ENCODE measurements at regions not wholly inside any gene's neighbourhood (a gene's known extent, or its start where the extent isn't known, plus 50 kb on each side); places are given as distances from the start of the nearest gene placed in this dataset.
A peak's percentile ranks its signal among the peaks of the same experiment; 100 is the strongest.

DNA sequence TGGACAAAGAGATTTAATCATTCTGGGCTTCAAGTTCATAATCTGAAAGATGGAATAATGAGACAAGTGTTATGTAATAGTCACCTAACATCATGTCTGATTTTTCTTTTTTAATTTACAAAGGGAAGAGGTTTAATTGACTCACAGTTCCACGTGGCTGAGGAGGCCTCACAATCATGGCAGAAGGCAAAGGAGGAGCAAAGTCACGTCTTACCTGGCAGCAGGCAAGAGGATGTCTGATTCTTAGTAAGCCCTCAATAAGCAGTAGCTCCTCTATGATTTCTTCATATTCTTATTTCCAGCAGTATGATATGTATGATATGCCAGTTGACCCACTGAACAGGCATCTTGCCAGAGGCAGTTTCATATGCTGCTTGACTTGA is 152.7 kb downstream of the S1PR1 start:
- H3K36me3 ChIP-seq (ENCODE audit: insufficient read depth, low read length): no peaks in the 10 kb centered on the region; the same call in 1 of the 2 replicates
- no peaks in the 10 kb centered on the region for H3K9me3 ChIP-seq (ENCODE audit: low read length)
- H3K4me1 ChIP-seq (ENCODE audit: insufficient read depth, low read length, severe bottlenecking): peaks cover 30% of the 10 kb centered on the region
- H3K9ac ChIP-seq (ENCODE audit: low read length): peak overlapping the region; percentile 35; the same call in 1 of the 2 replicates
- H3K27me3 ChIP-seq (ENCODE audit: insufficient read depth, low read length): no peaks in the 10 kb centered on the region
- H2AFZ ChIP-seq (ENCODE audit: low read length): 0 out of 2 replicates have a peak overlapping the region, but pooled peaks have one; percentile 52
- no peaks in the 10 kb centered on the region for H4K20me1 ChIP-seq (ENCODE audit: insufficient read depth, low read length)
- H3K27ac ChIP-seq (ENCODE audit: low read depth, low read length, poor library complexity, severe bottlenecking): peak overlapping the region; percentile 97
- H3F3A ChIP-seq (ENCODE audit: insufficient read depth, low read length): peaks cover 3% of the 10 kb centered on the region; the same call in 1 of the 2 replicates
- no peak overlapping the region for H3K4me3 ChIP-seq (ENCODE audit: low read depth, low read length, poor library complexity, severe bottlenecking)
- no peak for TF ChIP-seq EZH2 (IDR thresholded peaks at IDR 0.05; ENCODE audit: borderline replicate concordance, low read length)
- TF ChIP-seq, protein P1, sequence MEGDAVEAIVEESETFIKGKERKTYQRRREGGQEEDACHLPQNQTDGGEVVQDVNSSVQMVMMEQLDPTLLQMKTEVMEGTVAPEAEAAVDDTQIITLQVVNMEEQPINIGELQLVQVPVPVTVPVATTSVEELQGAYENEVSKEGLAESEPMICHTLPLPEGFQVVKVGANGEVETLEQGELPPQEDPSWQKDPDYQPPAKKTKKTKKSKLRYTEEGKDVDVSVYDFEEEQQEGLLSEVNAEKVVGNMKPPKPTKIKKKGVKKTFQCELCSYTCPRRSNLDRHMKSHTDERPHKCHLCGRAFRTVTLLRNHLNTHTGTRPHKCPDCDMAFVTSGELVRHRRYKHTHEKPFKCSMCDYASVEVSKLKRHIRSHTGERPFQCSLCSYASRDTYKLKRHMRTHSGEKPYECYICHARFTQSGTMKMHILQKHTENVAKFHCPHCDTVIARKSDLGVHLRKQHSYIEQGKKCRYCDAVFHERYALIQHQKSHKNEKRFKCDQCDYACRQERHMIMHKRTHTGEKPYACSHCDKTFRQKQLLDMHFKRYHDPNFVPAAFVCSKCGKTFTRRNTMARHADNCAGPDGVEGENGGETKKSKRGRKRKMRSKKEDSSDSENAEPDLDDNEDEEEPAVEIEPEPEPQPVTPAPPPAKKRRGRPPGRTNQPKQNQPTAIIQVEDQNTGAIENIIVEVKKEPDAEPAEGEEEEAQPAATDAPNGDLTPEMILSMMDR (IDR thresholded peaks at IDR 0.05; ENCODE audit: low read length): no peak
- H3K4me2 ChIP-seq (ENCODE audit: low read length): peak overlapping the region; percentile 37; the same call in 1 of the 2 replicates
- no peaks in the 10 kb centered on the region for H3K9me2 ChIP-seq (ENCODE audit: low read depth, low read length)
- no peaks in the 10 kb centered on the region for H3K79me2 ChIP-seq (ENCODE audit: insufficient read depth, low read length)

DNA sequence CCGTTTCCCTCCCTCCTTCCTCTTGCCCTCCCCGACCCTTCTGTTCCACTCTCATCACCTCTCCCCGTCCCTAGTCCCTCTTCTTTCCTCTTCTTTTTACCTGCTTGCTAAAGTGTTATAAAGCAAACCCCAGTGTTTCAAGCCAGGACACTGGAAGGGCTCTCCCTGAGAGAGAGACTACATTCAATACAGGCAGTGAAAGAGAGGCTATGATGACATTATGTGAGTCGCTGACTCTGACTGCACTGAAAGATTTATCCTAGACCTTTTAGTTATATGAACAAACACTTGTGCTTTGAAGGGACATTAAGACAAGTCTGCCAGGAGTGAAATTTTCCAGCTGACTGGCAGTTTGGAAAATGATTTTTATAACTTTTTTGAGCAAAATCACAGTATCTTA is 155.7 kb downstream of the S1PR1 start:
- Histone ChIP-seq H3F3A (ENCODE audit: insufficient read depth, low read length) (peaks cover 3% of the 10 kb centered on the region; the same call in 1 of the 2 replicates), H3K4me3 (ENCODE audit: low read depth, low read length, poor library complexity, severe bottlenecking) (no peak overlapping the region), H2AFZ (ENCODE audit: low read length) (no peak overlapping the region), H3K36me3 (ENCODE audit: insufficient read depth, low read length) (no peaks in the 10 kb centered on the region), H3K9me3 (ENCODE audit: low read length) (no peaks in the 10 kb centered on the region), H3K9ac (ENCODE audit: low read length) (no peak overlapping the region), H3K4me2 (ENCODE audit: low read length) (no peak overlapping the region), H4K20me1 (ENCODE audit: insufficient read depth, low read length) (no peaks in the 10 kb centered on the region), H3K79me2 (ENCODE audit: insufficient read depth, low read length) (no peaks in the 10 kb centered on the region), H3K27ac (ENCODE audit: low read depth, low read length, poor library complexity, severe bottlenecking) (no peak overlapping the region), H3K9me2 (ENCODE audit: low read depth, low read length) (no peaks in the 10 kb centered on the region), H3K27me3 (ENCODE audit: insufficient read depth, low read length) (no peaks in the 10 kb centered on the region), H3K4me1 (ENCODE audit: insufficient read depth, low read length, severe bottlenecking) (peaks cover 30% of the 10 kb centered on the region)
- TF ChIP-seq, protein P1 (IDR thresholded peaks at IDR 0.05; ENCODE audit: low read length): no peak
- TF ChIP-seq EZH2 (IDR thresholded peaks at IDR 0.05; ENCODE audit: borderline replicate concordance, low read length): no peak

DNA sequence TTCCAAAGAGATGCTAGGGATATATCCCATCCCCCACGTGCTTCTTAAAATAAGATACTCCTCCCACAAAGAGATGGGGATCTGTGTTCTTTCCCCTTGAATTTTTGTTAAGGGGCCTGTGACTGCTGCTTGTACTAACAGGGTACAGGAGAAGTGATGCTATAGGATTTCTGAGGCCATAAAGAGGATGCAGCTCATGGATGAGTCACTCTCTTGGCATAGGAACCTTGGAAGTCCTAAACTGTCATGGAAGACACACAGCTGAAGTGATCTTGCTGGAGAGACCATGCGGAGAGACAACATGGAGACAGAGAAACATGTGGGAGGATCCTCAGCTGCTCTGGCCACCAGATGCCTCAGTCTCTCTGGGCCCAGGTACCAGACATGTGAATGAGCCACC is 157.2 kb downstream of the S1PR1 start:
- H3K27ac ChIP-seq (ENCODE audit: low read depth, low read length, poor library complexity, severe bottlenecking): no peak overlapping the region
- no peaks in the 10 kb centered on the region for H3K79me2 ChIP-seq (ENCODE audit: insufficient read depth, low read length)
- H4K20me1 ChIP-seq (ENCODE audit: insufficient read depth, low read length): no peaks in the 10 kb centered on the region
- H3K4me2 ChIP-seq (ENCODE audit: low read length): no peak overlapping the region
- H3K9ac ChIP-seq (ENCODE audit: low read length): no peak overlapping the region
- no peaks in the 10 kb centered on the region for H3K9me3 ChIP-seq (ENCODE audit: low read length)
- no peak overlapping the region; the same call in 1 of the 2 replicates for H2AFZ ChIP-seq (ENCODE audit: low read length)
- no peak for TF ChIP-seq EZH2 (IDR thresholded peaks at IDR 0.05; ENCODE audit: borderline replicate concordance, low read length)
- TF ChIP-seq, protein P1 (IDR thresholded peaks at IDR 0.05; ENCODE audit: low read length): no peak
- H3K4me1 ChIP-seq (ENCODE audit: insufficient read depth, low read length, severe bottlenecking): peaks cover 24% of the 10 kb centered on the region
- H3K4me3 ChIP-seq (ENCODE audit: low read depth, low read length, poor library complexity, severe bottlenecking): no peak overlapping the region
- H3K9me2 ChIP-seq (ENCODE audit: low read depth, low read length): no peaks in the 10 kb centered on the region
- H3K36me3 ChIP-seq (ENCODE audit: insufficient read depth, low read length): no peaks in the 10 kb centered on the region
- no peaks in the 10 kb centered on the region for H3K27me3 ChIP-seq (ENCODE audit: insufficient read depth, low read length)
- peaks cover 3% of the 10 kb centered on the region; the same call in 1 of the 2 replicates for H3F3A ChIP-seq (ENCODE audit: insufficient read depth, low read length)
